HepG2 (cell line): ENCODE measurements at regions not wholly inside any gene's neighbourhood (a gene's known extent, or its start where the extent isn't known, plus 50 kb on each side); places are given as distances from the start of the nearest gene placed in this dataset.

Source experiments
- ATAC-seq: fragments of 200-7000 bp; cut with Tn5 transposase; 3 replicates; pipeline ENCODE4 v1.9.1; 2020; ENCODE audit warnings: mild to moderate bottlenecking, moderate library complexity
- BruUV-seq: library from RNA; stranded (reverse); fragments of 400-500 nt; replicated peaks from 2 replicates; lab custom pipeline; 2021; lab: Mats Ljungman, UMichigan
- CTCF ChIA-PET: fragments of 300-600 bp; formaldehyde crosslinking; extraction: SDS; loops from one replicate; lab custom pipeline; 2021; ENCODE audit warnings: low total read pairs, inconsistent platforms, low intra/inter-chr PET ratio; lab: Yijun Ruan, JAX
- POLR2A ChIA-PET: fragments of 350-600 bp; sonication (Branson Sonifier 250); formaldehyde crosslinking; loops from one replicate; lab custom pipeline; 2020; ENCODE audit warnings: antibody characterized with exemption, inconsistent platforms; lab: Yijun Ruan, JAX
- DNase-seq: peaks from one replicate; pipeline ENCODE4 v3.0.0-alpha.2; 2015; ENCODE audit warnings: low spot score
- FAIRE-seq: peaks from 3 replicates; lab custom pipeline; 2011; peaks lifted over from hg19 to GRCh38; lab: Jason Lieb, UNC
- H2AFZ ChIP-seq: one replicate; pipeline ENCODE4 v1.6.1; 2011; ENCODE audit warnings: low read length, inconsistent platforms
- H3K27ac ChIP-seq: fragments of 300-600 bp; 3 replicates; pipeline ENCODE4 v1.8.0; 2011; ENCODE audit warnings: mixed run types, mild to moderate bottlenecking, mixed read lengths, low read length, inconsistent platforms; ENCODE audit not compliant: insufficient read depth; ENCODE audit errors: extremely low read length
- H3K27me3 ChIP-seq, 2 experiments: fragments of 200-600 bp in 1 of 2; 2 replicates in 1 of 2; 3 replicates in 1 of 2; pipeline versions ENCODE4 v1.6.0 to v1.8.0; 2011; ENCODE audit warnings: low read length in 2 of 2, mild to moderate bottlenecking in 2 of 2, moderate library complexity in 2 of 2, inconsistent platforms in 1 of 2; ENCODE audit not compliant: insufficient read depth in 2 of 2, control insufficient read depth in 1 of 2
- H3K36me3 ChIP-seq, 2 experiments: fragments of 200-600 bp in 1 of 2; replicated peaks in 1 of 2; 2 replicates in 1 of 2; 3 replicates in 1 of 2; pipeline versions ENCODE4 v1.5.1 to v1.8.0; 2011; ENCODE audit warnings: low read length in 2 of 2, inconsistent platforms in 1 of 2; ENCODE audit not compliant: insufficient read depth in 2 of 2, control insufficient read depth in 1 of 2
- H3K4me1 ChIP-seq: 2 replicates; pipeline ENCODE4 v1.5.1; 2012; ENCODE audit warnings: low read length, inconsistent platforms; ENCODE audit not compliant: insufficient read depth
- H3K4me2 ChIP-seq: 2 replicates; pipeline ENCODE4 v1.6.0; 2011; ENCODE audit warnings: low read depth, low read length, inconsistent platforms
- H3K4me3 ChIP-seq, 3 experiments: fragments of 200-600 bp in 1 of 3; sonication (generic), shearing (Covaris generic) in 1 of 3; replicated peaks in 1 of 3; 2 replicates each; pipeline ENCODE4 v1.5.1; 2011 to 2016; ENCODE audit warnings: low read length in 3 of 3, inconsistent platforms in 2 of 3, low read depth in 2 of 3, mild to moderate bottlenecking in 2 of 3, control low read depth in 1 of 3, mixed read lengths in 1 of 3; ENCODE audit not compliant: insufficient read depth in 1 of 3
- H3K79me2 ChIP-seq: one replicate; pipeline ENCODE4 v1.6.1; 2011; ENCODE audit warnings: low read length, inconsistent platforms; ENCODE audit not compliant: insufficient read depth
- H3K9ac ChIP-seq: 2 replicates; pipeline ENCODE4 v1.6.0; 2011; ENCODE audit warnings: mild to moderate bottlenecking, low read depth, low read length, inconsistent platforms; ENCODE audit not compliant: insufficient read depth
- H3K9me3 ChIP-seq: 2 replicates; pipeline ENCODE4 v1.5.1; 2012; ENCODE audit warnings: mild to moderate bottlenecking, low read length
- H4K20me1 ChIP-seq: 2 replicates; pipeline ENCODE4 v1.6.0; 2011; ENCODE audit warnings: inconsistent platforms, mild to moderate bottlenecking, low read length, moderate library complexity; ENCODE audit not compliant: insufficient read depth
- CCAR2 ChIP-seq: fragments of 200-400 bp; formaldehyde crosslinking; optimal IDR thresholded peaks from 2 replicates; pipeline ENCODE3; 2018; ENCODE audit warnings: low read depth, mild to moderate bottlenecking, low read length, moderate library complexity
- NKX3-1 ChIP-seq: sonication (generic); formaldehyde crosslinking; IDR thresholded peaks from 2 replicates; pipeline ENCODE4 v1.5.0; 2020; ENCODE audit warnings: missing genetic modification reagents
- ZNF350 ChIP-seq: sonication (generic); formaldehyde crosslinking; IDR thresholded peaks from 2 replicates; pipeline ENCODE4 v1.4.0; 2020; ENCODE audit warnings: mild to moderate bottlenecking, low read depth, missing genetic modification reagents, borderline replicate concordance
- WGBS: methylation state at CpG from one replicate; pipeline ENCODE4 v1.1.6; 2017; ENCODE audit warnings: low lambda C conversion rate; 5-methylcytosine and 5-hydroxymethylcytosine counted together
- in situ Hi-C: cut with HindIII; loops from 2 replicates; pipeline ENCODE4 v1.10.0; 2017; ENCODE audit warnings: low pct_unique_long_range_greater_than_20kb; ENCODE audit not compliant: extremely low pct_ligation_motif_present
- intact Hi-C: fragments of 100-400 bp; cut with micrococcal nuclease; formaldehyde crosslinking; loops from one replicate; pipeline ENCODE4 v1.10.0; 2022; ENCODE audit not compliant: unreplicated experiment
- TF ChIP-seq, protein P1 (sequence below): sonication (generic); formaldehyde crosslinking; conservative IDR thresholded peaks from 2 replicates; pipeline ENCODE4 v1.8.0; 2022; ENCODE audit warnings: low read depth, missing genetic modification reagents
- TF ChIP-seq, protein P2 (sequence below): sonication (generic); formaldehyde crosslinking; IDR thresholded peaks from 2 replicates; pipeline ENCODE4 v1.5.0; 2020; ENCODE audit warnings: missing genetic modification reagents
- TF ChIP-seq, protein P3 (sequence below): sonication (generic); formaldehyde crosslinking; IDR thresholded peaks from 2 replicates; pipeline ENCODE4 v1.4.0; 2020; ENCODE audit warnings: missing genetic modification reagents
- TF ChIP-seq, protein P4 (sequence below): sonication (generic); formaldehyde crosslinking; IDR thresholded peaks from 2 replicates; pipeline ENCODE4 v1.4.0; 2020; ENCODE audit warnings: missing genetic modification reagents, low read depth, mild to moderate bottlenecking, borderline replicate concordance

DNA sequence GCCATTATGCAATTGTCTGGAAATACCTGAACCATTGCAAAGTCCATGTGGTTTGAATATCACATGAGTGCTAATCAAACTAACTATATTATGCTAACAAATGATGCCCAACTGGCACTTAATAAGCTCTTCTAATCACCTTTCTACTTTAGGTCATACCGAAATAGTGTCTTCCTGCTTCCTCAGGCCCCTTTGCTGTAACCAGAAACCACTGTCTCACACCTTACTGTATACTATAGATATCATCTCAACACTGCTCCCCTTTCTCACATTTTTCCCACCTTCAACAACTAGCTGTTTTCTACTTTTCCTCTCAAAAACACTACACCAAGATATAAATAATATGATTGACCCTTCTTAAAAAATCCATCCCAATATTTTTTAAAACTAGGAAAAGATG lies 633.9 kb downstream of the BCL11A start:
- ATAC-seq (no peak), FAIRE-seq (no peak), DNase-seq (no peak)
- Histone ChIP-seq H4K20me1 (no peaks in the 10 kb centered on the region), H3K27ac (no peak overlapping the region), H3K9me3 (no peaks in the 10 kb centered on the region), H3K79me2 (no peaks in the 10 kb centered on the region), H3K4me3 (no peak overlapping the region), H3K36me3 (no peaks in the 10 kb centered on the region), H3K4me2 (no peak overlapping the region), H2AFZ (no peak overlapping the region), H3K9ac (no peak overlapping the region), H3K27me3 (no peaks in the 10 kb centered on the region), H3K4me1 (no peaks in the 10 kb centered on the region)
- POLR2A ChIA-PET, result no interaction called here
- CTCF ChIA-PET, result no interaction called here
- intact Hi-C loops, result no loop called here
- no TSS peak for BruUV-seq
- WGBS, result 0% methylated on average over 1 of the region's 1 CpG
- in situ Hi-C loops, result no loop called here
- TF ChIP-seq CCAR2 (no peak), ZNF350 (CRISPR knock-in tag) (no peak), NKX3-1 (CRISPR knock-in tag) (no peak)
- TF ChIP-seq, protein P1, sequence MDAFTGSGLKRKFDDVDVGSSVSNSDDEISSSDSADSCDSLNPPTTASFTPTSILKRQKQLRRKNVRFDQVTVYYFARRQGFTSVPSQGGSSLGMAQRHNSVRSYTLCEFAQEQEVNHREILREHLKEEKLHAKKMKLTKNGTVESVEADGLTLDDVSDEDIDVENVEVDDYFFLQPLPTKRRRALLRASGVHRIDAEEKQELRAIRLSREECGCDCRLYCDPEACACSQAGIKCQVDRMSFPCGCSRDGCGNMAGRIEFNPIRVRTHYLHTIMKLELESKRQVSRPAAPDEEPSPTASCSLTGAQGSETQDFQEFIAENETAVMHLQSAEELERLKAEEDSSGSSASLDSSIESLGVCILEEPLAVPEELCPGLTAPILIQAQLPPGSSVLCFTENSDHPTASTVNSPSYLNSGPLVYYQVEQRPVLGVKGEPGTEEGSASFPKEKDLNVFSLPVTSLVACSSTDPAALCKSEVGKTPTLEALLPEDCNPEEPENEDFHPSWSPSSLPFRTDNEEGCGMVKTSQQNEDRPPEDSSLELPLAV (CRISPR knock-in tag), result no peak
- TF ChIP-seq, protein P2, sequence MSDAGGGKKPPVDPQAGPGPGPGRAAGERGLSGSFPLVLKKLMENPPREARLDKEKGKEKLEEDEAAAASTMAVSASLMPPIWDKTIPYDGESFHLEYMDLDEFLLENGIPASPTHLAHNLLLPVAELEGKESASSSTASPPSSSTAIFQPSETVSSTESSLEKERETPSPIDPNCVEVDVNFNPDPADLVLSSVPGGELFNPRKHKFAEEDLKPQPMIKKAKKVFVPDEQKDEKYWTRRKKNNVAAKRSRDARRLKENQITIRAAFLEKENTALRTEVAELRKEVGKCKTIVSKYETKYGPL (CRISPR knock-in tag), result no peak
- TF ChIP-seq, protein P3, sequence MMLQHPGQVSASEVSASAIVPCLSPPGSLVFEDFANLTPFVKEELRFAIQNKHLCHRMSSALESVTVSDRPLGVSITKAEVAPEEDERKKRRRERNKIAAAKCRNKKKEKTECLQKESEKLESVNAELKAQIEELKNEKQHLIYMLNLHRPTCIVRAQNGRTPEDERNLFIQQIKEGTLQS (CRISPR knock-in tag), result no peak
- TF ChIP-seq, protein P4, sequence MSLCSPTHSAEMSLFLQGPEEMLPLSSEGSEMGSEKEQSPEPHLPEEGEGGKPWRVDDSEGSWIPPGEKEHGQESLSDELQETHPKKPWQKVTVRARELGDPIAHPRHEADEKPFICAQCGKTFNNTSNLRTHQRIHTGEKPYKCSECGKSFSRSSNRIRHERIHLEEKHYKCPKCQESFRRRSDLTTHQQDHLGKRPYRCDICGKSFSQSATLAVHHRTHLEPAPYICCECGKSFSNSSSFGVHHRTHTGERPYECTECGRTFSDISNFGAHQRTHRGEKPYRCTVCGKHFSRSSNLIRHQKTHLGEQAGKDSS, result no peak
